ENCODE measurements at regions not wholly inside any gene's neighbourhood (a gene's known extent, or its start where the extent isn't known, plus 50 kb on each side); places are given as distances from the start of the nearest gene placed in this dataset.

- TF ChIP-seq, protein P1, sequence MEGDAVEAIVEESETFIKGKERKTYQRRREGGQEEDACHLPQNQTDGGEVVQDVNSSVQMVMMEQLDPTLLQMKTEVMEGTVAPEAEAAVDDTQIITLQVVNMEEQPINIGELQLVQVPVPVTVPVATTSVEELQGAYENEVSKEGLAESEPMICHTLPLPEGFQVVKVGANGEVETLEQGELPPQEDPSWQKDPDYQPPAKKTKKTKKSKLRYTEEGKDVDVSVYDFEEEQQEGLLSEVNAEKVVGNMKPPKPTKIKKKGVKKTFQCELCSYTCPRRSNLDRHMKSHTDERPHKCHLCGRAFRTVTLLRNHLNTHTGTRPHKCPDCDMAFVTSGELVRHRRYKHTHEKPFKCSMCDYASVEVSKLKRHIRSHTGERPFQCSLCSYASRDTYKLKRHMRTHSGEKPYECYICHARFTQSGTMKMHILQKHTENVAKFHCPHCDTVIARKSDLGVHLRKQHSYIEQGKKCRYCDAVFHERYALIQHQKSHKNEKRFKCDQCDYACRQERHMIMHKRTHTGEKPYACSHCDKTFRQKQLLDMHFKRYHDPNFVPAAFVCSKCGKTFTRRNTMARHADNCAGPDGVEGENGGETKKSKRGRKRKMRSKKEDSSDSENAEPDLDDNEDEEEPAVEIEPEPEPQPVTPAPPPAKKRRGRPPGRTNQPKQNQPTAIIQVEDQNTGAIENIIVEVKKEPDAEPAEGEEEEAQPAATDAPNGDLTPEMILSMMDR (IDR thresholded peaks at IDR 0.05), result no peak
- no peak for TF ChIP-seq POLR2A (IDR thresholded peaks at IDR 0.05)
Observed at GRCh38 chr11:89633135-89633705, 76.9 kb upstream of the TRIM77 start.
